ENCODE measurements at regions not wholly inside any gene's neighbourhood (a gene's known extent, or its start where the extent isn't known, plus 50 kb on each side); places are given as distances from the start of the nearest gene placed in this dataset.

GRCh38 chr16:80116711-80117110 is 424.1 kb upstream of the DYNLRB2 start:
- no peaks in the 10 kb centered on the region for H3K9me3 ChIP-seq
- no peak overlapping the region for H3K4me3 ChIP-seq
- H3K27ac ChIP-seq = no peak overlapping the region
- no peaks in the 10 kb centered on the region for H3K27me3 ChIP-seq
- ATAC-seq (no peak), DNase-seq (no peak)
- no peaks in the 10 kb centered on the region for H3K4me1 ChIP-seq
- H3K36me3 ChIP-seq = no peaks in the 10 kb centered on the region
- intact Hi-C loops (cut with DNase I) = no loop called here
- no peak for TF ChIP-seq CTCF (IDR thresholded peaks at IDR 0.05)

GRCh38 chr16:80114699-80115098 is 426.1 kb upstream of the DYNLRB2 start:
- no peak overlapping the region for H3K4me3 ChIP-seq
- no peak overlapping the region for H3K27ac ChIP-seq
- DNase-seq (no peak), ATAC-seq (no peak)
- no peaks in the 10 kb centered on the region for H3K4me1 ChIP-seq
- no peaks in the 10 kb centered on the region for H3K9me3 ChIP-seq
- H3K36me3 ChIP-seq = no peaks in the 10 kb centered on the region
- H3K27me3 ChIP-seq = no peaks in the 10 kb centered on the region
- intact Hi-C loops (cut with DNase I) = no loop called here
- no peak for TF ChIP-seq CTCF (IDR thresholded peaks at IDR 0.05)

GRCh38 chr16:80113873-80114574 is 426.8 kb upstream of the DYNLRB2 start:
- intact Hi-C loops (cut with DNase I) = no loop called here
- no peak for ATAC-seq
- Histone ChIP-seq H3K4me1 (no peaks in the 10 kb centered on the region), H3K27me3 (no peaks in the 10 kb centered on the region), H3K4me3 (no peak overlapping the region), H3K36me3 (no peaks in the 10 kb centered on the region), H3K27ac (no peak overlapping the region), H3K9me3 (no peaks in the 10 kb centered on the region)
- no peak for TF ChIP-seq CTCF (IDR thresholded peaks at IDR 0.05)
- DNase-seq = no peak

- ATAC-seq = no peak
- no peaks in the 10 kb centered on the region for H3K27me3 ChIP-seq
- no peak overlapping the region for H3K27ac ChIP-seq
- H3K4me3 ChIP-seq = no peak overlapping the region
- no peaks in the 10 kb centered on the region for H3K36me3 ChIP-seq
- intact Hi-C loops (cut with DNase I) = no loop called here
- no peak for DNase-seq
- H3K9me3 ChIP-seq = no peaks in the 10 kb centered on the region
- H3K4me1 ChIP-seq = no peaks in the 10 kb centered on the region
- TF ChIP-seq CTCF (IDR thresholded peaks at IDR 0.05) = no peak
Measured at GRCh38 chr16:80109581-80109980, 431.2 kb upstream of the DYNLRB2 start.

GRCh38 chr16:80107900-80108299 is 432.9 kb upstream of the DYNLRB2 start:
- Histone ChIP-seq H3K4me3 (no peak overlapping the region), H3K27me3 (no peaks in the 10 kb centered on the region), H3K9me3 (no peaks in the 10 kb centered on the region), H3K36me3 (no peaks in the 10 kb centered on the region), H3K4me1 (no peaks in the 10 kb centered on the region), H3K27ac (no peak overlapping the region)
- DNase-seq (no peak), ATAC-seq (no peak)
- intact Hi-C loops (cut with DNase I) = no loop called here
- no peak for TF ChIP-seq CTCF (IDR thresholded peaks at IDR 0.05)

Data from left lung (tissue), 4 donors.